ENCODE measurements at regions not wholly inside any gene's neighbourhood (a gene's known extent, or its start where the extent isn't known, plus 50 kb on each side); places are given as distances from the start of the nearest gene placed in this dataset.

DNA sequence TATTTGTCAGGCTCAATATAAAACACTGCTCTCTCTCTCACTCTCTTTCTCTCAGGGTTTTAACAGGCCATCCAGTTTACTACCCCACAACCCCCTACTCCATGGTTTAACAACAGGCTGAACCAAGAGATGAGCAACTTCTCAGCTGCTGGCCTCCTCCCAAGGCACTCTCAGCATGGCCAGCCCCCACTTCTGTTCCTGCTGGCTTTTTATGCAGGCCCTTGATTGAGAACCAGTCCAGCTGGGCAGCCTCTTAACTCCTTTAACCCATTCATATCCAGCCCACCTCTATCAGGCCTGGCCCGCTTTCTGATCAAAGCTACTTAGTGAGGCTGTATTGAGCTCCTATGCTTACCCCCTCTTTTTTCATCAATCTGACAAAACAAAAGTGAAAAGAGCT is 346.8 kb upstream of the POU3F2 start:
- DNase-seq = no peak

DNA sequence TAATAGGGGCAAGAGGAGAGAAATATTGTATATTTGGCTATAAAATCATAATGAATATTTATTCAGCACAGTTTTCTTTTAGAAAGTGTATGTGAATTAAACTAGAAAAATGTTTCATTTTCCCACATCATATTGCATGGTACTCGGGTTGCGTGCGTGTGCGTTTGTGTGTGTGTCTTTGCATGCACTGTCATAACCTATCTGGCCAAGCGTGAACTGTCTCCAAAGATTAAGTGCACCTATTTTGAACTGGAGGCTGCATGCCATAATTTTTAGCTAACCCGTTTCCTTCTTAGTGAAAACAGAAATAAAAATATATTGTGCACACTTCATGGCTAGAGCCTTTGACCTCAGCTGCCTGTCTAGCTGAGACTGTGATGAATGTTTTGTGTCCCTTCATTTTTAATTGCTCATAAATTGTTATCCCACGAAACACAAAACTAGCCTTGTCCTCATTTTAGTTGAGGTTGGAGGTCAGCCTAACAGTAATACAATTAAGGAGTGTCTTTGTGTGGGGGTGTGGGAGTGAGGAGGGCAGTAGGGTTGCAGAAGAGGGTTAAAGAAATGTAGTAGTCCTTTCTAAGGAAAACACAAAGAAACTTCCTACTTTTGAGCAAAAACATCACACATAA is 336.1 kb upstream of the POU3F2 start:
- DNase-seq = no peak

GRCh38 chr6:98498866-98499265 is 335.5 kb upstream of the POU3F2 start:
- DNase-seq = no peak

DNA sequence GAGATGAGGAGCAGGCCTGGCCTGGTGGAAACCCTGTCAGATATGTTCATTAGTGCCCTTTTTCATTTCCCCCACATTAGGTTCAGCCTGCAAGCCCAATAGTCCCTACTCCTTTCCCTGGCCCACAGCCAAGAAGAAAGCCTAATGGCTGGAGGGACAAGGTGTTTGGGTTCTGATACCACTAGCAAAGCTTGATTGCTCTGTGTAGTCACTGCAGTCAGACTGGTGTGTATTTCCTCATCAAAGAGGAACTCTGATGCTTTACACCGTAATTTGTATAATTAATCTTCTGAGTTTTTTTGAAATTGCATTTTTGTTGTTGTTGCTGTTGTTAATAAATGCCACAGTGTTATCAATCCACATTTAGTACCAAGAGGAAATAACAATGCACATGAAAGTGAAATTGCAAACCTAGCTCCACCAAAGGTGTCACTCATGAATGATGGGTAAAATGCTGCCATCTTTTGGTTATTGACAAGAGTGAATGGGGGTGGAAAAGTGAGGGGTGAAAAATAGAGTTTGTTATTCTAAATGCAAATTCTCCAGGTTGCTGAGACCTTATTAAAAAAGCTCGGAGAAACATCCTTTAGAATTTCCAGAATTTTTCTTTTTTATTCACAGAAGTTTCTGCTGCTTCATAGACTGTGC is 320.2 kb upstream of the POU3F2 start:
- no peak for DNase-seq

GRCh38 chr6:98514796-98515195 is 319.6 kb upstream of the POU3F2 start:
- DNase-seq = no peak

DNA sequence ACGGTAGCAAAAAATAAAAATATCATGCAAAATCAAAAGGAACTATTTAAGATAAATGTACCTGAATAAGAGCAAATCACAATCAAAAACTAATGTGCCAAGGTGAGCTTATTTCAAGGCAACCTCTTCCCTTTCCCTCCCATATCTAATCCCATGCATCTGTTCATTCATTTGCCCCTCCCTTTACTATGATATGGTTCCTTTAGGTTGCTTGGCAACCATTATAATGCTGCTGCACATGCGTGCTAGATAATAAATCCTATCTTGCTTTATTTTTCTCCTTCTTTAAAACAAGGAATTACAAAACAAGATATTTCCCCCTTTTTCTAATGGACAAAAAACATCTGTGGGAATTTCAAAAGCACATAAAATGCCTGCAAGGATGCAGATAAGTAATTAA is 318.2 kb upstream of the POU3F2 start:
- DNase-seq = no peak

DNA sequence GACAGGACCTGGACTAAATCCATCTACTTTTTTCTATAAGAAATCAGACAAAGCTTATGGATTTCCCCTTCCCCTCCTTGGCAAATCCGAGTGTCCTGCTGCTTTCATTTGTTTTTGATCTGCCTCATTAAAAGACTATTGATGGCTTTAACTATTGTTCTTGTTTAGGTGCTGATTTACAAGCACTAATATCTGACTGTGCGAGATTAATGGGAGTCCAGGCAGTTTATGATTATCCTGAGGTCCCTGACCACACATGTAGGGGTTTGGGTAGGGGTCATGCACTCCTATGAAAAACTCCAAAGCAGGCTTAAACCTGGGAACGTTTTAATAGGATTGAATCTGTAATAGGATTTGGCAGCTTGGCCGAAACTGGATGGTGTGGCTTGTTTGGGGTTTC is 317.5 kb upstream of the POU3F2 start:
- no peak for DNase-seq

DNA sequence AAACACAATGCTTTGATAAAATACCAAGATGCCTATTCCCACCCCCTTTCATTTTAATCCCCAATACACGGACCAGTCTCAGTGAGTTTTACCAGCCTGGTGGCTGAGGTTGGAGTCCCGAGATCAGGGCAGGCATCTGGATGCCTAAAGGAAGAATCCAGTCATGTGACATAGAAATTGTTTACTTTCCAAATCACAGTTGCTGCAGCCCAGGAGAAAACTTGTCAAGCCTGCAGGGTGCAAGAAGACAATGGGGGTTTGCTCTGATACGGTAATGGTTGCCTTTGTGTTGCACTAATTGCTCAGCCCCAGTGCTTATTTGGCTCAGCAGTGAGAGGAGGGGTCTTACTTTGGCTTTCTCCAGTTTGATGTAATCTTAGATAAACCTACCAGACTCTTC is 308.5 kb upstream of the POU3F2 start:
- no peak for DNase-seq

DNA sequence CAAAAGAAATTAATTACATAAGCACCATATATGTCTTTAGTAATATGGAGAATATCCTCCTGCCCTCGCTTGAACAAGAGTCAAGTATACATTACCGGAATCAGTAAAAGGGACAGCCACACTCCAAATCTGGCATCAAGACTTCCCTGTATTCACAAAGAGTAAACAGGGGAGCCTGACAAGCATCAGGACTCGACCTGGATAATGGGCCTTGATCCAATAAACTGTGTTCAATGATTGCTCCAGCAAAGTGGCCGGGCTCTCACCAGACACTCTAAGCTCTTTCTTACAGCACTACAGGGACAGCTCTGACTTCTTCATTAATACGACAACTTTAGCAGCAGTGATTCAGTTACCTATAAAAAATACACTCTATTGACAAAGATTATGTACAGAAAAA is 307.9 kb upstream of the POU3F2 start:
- DNase-seq = no peak

- no peak for DNase-seq
Observed at GRCh38 chr6:98529364-98529763, 305.0 kb upstream of the POU3F2 start.

- no peak for DNase-seq
Observed at GRCh38 chr6:98530732-98531131, 303.6 kb upstream of the POU3F2 start.

DNA sequence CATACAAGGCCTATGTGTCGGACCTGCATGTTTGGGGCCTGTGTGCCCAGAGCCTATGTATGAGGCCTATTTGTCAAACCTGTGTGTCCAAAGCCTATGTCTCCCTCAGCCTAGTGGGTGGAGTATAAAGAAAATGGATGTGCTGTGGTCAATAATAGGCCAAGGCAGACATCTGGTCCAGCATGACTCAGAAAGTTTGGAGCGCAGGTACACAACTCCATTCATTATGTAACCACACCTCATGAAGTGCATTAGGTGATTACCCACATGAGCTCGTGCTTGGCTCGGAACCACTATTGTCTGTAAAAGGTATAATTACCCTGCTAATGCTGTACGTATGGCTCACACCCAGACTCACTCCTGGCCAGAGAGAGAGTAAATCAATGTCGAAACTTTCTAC is 302.4 kb upstream of the POU3F2 start:
- no peak for DNase-seq

- no peak for DNase-seq
Observed at GRCh38 chr6:98539741-98540140, 294.6 kb upstream of the POU3F2 start.

GRCh38 chr6:98546376-98546775 is 288.0 kb upstream of the POU3F2 start:
- DNase-seq = no peak

DNA sequence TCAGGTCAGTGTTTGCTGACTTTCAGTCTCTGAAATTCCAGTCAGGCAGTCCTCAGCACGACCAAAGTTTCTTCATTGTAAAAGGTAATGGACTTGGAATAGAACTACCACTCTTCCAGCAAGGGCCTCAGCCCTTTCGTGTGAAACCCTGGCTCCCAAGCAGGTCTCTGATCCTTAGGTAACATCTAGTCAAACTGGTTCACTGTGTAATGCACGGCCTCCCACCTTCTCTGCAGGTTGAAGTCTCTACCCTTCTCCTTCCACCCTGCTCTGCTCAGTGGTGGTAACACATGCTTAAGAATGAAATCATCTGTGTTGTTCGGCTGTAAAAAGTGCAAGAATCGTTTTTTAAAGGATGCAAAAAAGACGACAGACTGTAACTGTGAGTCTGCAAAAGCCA is 287.2 kb upstream of the POU3F2 start:
- DNase-seq = no peak

DNA sequence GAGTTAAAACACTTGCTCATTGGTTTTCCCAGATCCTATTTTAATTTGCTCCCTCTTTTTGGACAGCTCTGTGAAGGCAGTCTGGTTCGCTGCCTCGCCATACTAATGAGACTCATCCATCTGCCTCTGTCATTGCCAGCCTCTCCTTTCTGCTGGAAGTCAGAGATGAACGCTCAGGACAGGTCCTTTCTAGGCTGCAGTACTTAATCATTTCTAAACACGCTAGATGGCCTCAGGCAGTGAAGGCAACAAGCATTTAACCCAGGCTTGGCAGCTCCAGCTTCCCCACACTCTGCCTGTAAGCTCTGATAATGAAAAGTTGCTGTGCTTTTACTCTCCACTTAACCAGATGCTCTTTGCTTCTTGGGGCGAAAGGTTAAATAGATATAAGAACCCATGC is 286.7 kb upstream of the POU3F2 start:
- no peak for DNase-seq

- no peak for DNase-seq
Observed at GRCh38 chr6:98548301-98548700, 286.1 kb upstream of the POU3F2 start.

DNA sequence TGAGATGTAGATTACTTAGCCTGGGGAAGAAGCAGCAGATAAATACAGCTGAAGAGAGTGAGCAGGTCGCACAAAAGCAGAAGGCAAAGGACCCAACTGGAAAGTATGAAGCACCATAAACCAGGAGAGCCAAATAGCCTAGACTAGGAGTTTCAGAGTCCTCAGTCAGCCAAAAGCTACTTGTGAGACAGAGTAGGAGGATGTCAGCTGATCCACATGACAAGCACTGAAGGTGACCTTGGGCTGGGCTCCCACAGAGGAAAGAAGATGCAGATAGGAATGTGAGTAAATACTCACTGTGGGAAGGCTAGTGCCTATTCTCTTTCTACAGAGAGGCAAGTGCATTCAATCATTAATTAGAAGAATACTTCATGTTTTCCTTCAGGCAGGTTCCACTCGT is 274.0 kb upstream of the POU3F2 start:
- DNase-seq = no peak

DNA sequence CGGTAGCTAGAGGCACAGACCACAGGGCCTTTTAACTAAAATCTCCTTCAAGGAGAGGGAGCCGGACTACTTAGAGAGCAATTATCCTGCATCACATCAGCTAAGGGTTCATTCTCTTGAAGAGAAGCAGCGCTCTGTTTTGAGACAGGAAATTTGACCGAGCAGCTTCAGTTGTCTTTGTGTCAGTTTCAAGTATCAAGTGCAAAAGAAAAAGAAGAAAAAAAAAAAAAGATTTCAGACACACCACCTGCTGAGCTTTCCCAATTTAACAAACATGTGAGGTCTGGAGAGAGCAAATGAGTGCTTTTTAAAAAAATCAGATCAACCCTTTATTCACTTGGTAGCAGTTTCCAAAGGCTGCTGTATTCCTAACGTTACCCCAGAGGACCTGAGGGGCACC is 273.5 kb upstream of the POU3F2 start:
- no peak for DNase-seq

DNA sequence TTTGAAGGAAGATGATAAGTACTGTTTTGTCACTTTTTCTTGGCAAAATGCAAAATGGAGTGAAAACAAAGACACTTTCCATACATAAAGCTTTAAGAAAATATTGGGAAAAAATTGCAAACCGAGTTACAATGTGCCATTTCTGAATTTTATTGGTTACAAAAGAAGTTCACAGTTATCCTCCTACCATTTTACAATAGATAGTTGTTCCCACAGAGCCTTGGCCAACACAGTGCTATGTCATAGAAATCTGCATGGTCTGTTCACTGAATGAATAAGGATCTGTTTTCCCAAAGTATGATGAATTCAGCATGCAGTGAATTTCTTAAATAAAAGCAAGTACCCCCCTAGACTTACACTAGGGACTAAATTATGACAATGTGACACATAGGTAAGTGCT is 268.2 kb upstream of the POU3F2 start:
- no peak for DNase-seq

GRCh38 chr6:98572579-98572978 is 261.8 kb upstream of the POU3F2 start:
- DNase-seq = no peak

DNA sequence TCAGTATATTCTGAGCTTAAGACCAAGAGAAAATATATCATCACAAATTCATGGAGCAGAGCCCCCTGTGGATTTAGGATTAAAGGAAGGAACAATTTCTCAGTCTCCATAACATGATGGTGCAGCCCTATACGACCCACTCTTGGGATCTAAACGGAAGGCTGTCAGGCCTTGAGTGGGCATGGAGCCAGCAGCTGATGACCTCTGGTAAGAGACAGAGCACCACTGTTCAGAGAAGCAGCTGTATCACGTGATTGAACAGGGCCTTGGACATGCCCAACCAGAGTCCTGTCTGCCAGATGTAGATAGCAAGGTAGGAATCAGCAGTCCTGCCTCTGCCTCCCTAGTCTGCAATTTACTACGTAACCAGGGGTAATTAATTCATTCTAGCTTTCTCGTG is 259.4 kb upstream of the POU3F2 start:
- no peak for DNase-seq

DNA sequence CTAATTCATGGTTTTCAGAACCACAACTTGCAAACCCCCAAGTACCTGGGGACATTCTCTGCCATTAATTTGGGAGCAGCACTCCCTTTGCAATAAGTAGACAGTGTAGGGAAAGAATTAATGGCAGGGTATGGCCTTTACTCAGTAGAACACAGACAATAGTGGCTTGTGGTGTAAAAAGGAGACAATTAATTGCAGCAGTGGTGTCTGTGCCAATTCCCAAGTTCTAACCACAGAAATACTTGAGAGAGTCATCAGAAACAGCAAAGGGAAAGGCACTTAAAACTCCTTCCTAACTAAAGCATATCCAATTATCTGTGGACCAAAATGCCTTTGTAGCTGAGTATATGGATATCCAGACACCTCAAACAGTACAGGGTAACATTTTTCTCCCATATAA is 257.6 kb upstream of the POU3F2 start:
- no peak for DNase-seq

GRCh38 chr6:98578016-98578415 is 256.4 kb upstream of the POU3F2 start:
- DNase-seq = no peak

- DNase-seq = no peak
Observed at GRCh38 chr6:98579079-98579478, 255.3 kb upstream of the POU3F2 start.
